ENCODE measurements at regions not wholly inside any gene's neighbourhood (a gene's known extent, or its start where the extent isn't known, plus 50 kb on each side); places are given as distances from the start of the nearest gene placed in this dataset.

GRCh38 chr10:130959752-130960195 is 351.7 kb downstream of the TCERG1L start:
- in situ Hi-C loops (cut with MboI; ENCODE audit: low sequenced_read_pairs) = no loop called here
- Histone ChIP-seq H3K36me3 (ENCODE audit: control insufficient read depth, insufficient read depth, low read length) (no peaks in the 10 kb centered on the region), H2AK5ac (ENCODE audit: low read depth, low read length) (no peak overlapping the region), H3K4ac (ENCODE audit: low read depth, low read length) (no peak overlapping the region), H2BK15ac (ENCODE audit: low read depth, low read length) (no peak overlapping the region), H3K9me3 (ENCODE audit: control insufficient read depth, insufficient read depth, low read length) (peaks cover 51% of the 10 kb centered on the region), H2BK5ac (ENCODE audit: low read depth, low read length, poor library complexity, severe bottlenecking) (no peak overlapping the region), H3K4me3 (ENCODE audit: insufficient read depth, low read depth, low read length) (no peak overlapping the region), H3K4me2 (ENCODE audit: low read depth, low read length) (no peak overlapping the region), H2BK120ac (ENCODE audit: low read depth, low read length) (no peak overlapping the region), H4K8ac (ENCODE audit: low read depth in 2 of 2, low read length in 2 of 2) (no peak overlapping the region), H2AFZ (replicated peaks; ENCODE audit: low read length, poor library complexity) (no peak overlapping the region), H3K27me3 (ENCODE audit: control insufficient read depth, insufficient read depth, low read length) (no peaks in the 10 kb centered on the region), H3K27ac (ENCODE audit: insufficient read depth, low read length) (no peak overlapping the region), H3K9ac (ENCODE audit: low read depth, low read length) (no peak overlapping the region), H3K79me1 (ENCODE audit: low read depth in 1 of 2, low read length in 2 of 2) (no peaks in the 10 kb centered on the region), H2BK20ac (ENCODE audit: low read depth, low read length) (no peak overlapping the region), H4K5ac (ENCODE audit: low read depth, low read length) (no peak overlapping the region), H3K23ac (ENCODE audit: low read depth, low read length) (no peak overlapping the region), H3K56ac (ENCODE audit: extremely low read depth, insufficient read depth, low read length) (no peak overlapping the region), H4K20me1 (ENCODE audit: insufficient read depth, low read length) (no peaks in the 10 kb centered on the region), H3K4me1 (ENCODE audit: control insufficient read depth, insufficient read depth, low read length) (no peaks in the 10 kb centered on the region), H3K14ac (replicated peaks; ENCODE audit: low read depth, low read length) (no peak overlapping the region), H2AK9ac (replicated peaks; ENCODE audit: low read depth, low read length, poor library complexity) (no peak overlapping the region), H3K9me1 (ENCODE audit: insufficient read depth, low read length) (no peaks in the 10 kb centered on the region), H4K91ac (ENCODE audit: insufficient read depth, low read depth, low read length) (no peak overlapping the region), H3K18ac (ENCODE audit: low read depth, low read length) (no peak overlapping the region)
- BruUV-seq (replicated peaks) = no TSS peak
- ATAC-seq (ENCODE audit: low read depth) (no peak), DNase-seq (no peak)
- intact Hi-C loops (cut with micrococcal nuclease) = no loop called here
- WGBS, 2 experiments (ENCODE audit: extremely low coverage in 2 of 2, insufficient read length in 1 of 2) = 80% methylated on average over 1 of the region's 8 CpGs; no CpG with 5 or more reads in 1 of the 2 experiments
- dilution Hi-C loops (cut with HindIII; ENCODE audit: low sequenced_read_pairs, unreplicated experiment) = no loop called here
- CTCF ChIA-PET = no interaction called here
- POLR2A ChIA-PET (ENCODE audit: unreplicated experiment) = no interaction called here
- no peak for TF ChIP-seq POLR2A (IDR thresholded peaks at IDR 0.05; ENCODE audit: low read depth, low read length)
